ENCODE measurements at regions not wholly inside any gene's neighbourhood (a gene's known extent, or its start where the extent isn't known, plus 50 kb on each side); places are given as distances from the start of the nearest gene placed in this dataset.

DNA sequence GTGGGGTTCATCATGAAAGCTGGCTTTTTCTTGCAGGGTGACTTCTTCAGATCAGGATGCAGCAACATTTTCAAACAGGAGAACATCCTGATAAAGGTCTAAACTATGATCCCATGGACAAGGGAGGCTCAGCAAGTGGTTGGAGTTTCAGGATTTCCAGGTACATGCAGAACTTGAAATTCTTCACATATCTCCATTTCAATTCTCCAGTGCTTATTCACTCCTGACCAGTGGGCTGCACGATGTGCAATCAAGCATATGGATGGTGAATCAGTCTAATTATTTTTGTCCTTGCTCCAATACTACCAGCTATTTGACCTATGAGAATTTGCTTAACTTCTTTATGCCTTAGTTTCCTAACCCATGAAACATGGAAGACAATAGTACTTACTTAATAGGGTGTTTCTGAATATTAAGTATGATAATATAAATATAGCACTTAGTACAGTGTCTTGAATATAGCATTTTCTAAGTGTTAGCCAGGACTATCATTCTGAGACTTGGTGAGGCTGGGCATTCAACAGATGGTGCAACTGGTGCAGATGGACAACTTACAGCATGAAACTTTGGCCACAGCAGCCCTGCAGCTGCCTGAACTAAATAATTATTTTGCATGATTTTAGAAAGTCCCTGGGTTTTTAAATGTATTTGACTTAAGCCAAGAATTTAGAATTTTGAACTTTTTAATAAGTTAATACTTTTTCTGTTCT, 92.4 kb downstream of the HPGD start:
- no peak for TF ChIP-seq CTCF (conservative IDR thresholded peaks at IDR 0.05; ENCODE audit: low read length)
- TF ChIP-seq EZH2phosphoT487 (IDR thresholded peaks at IDR 0.05; ENCODE audit: borderline replicate concordance): no peak
